ENCODE measurements at regions not wholly inside any gene's neighbourhood (a gene's known extent, or its start where the extent isn't known, plus 50 kb on each side); places are given as distances from the start of the nearest gene placed in this dataset.

DNA sequence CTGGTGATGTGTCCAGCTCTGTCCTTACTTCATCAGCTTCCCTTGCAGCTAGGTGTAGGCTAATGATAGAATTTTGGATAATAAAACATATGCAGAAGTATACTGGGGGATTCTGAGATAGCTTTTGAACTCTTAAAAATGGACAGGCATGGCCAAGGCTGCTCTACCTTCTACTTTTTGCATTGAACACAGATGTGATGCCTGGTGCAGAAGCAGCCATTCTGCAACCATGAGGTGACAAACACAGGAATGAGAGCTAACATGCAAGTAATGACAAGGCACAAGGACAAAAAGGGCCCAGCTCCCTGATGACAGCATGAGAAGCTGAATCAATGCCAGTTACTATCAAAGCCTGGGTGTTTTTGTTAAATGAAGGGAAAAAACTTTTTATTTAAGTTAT, 686.5 kb upstream of the AUTS2 start:
- peaks cover 0 to 14% (median 4%) of the 10 kb centered on the region in 12 donors for H3K9me3 ChIP-seq
- ATAC-seq (no peak), DNase-seq (no peak)
- TF ChIP-seq, protein P1, sequence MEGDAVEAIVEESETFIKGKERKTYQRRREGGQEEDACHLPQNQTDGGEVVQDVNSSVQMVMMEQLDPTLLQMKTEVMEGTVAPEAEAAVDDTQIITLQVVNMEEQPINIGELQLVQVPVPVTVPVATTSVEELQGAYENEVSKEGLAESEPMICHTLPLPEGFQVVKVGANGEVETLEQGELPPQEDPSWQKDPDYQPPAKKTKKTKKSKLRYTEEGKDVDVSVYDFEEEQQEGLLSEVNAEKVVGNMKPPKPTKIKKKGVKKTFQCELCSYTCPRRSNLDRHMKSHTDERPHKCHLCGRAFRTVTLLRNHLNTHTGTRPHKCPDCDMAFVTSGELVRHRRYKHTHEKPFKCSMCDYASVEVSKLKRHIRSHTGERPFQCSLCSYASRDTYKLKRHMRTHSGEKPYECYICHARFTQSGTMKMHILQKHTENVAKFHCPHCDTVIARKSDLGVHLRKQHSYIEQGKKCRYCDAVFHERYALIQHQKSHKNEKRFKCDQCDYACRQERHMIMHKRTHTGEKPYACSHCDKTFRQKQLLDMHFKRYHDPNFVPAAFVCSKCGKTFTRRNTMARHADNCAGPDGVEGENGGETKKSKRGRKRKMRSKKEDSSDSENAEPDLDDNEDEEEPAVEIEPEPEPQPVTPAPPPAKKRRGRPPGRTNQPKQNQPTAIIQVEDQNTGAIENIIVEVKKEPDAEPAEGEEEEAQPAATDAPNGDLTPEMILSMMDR (IDR thresholded peaks at IDR 0.05): no peak
- no peak for TF ChIP-seq POLR2A (IDR thresholded peaks at IDR 0.05)
- H3K4me3 ChIP-seq: no peak overlapping the region
- intact Hi-C loops (cut with DNase I): no loop called here
- no peaks in the 10 kb centered on the region for H3K4me1 ChIP-seq
- no peaks in the 10 kb centered on the region for H3K36me3 ChIP-seq
- H3K27ac ChIP-seq: no peak overlapping the region
- H3K27me3 ChIP-seq: peaks cover 0 to 15% (median 0%) of the 10 kb centered on the region in 9 donors

DNA sequence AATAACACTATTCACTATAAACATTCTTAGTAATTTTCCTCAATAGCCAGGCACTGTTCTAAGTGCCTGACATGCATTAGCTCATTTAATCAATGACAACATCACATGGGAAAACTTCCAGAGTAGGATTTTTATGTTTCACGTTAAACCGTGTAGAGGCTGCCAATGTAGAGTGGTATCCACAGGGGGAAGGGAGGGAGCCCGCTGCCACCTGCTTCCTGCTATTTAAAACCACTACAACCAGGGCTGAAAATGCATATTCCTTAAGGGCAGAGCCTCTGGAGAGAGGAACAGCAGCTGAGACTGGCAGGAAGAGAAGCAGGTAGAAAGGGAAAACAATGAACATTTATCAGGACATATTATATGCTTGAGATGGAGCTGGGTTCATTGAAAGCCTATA, 684.3 kb upstream of the AUTS2 start:
- Histone ChIP-seq H3K36me3 (no peaks in the 10 kb centered on the region), H3K4me1 (no peaks in the 10 kb centered on the region), H3K4me3 (no peak overlapping the region), H3K27ac (no peak overlapping the region), H3K27me3 (peaks cover 0 to 15% (median 0%) of the 10 kb centered on the region in 9 donors), H3K9me3 (peaks cover 0 to 21% (median 4%) of the 10 kb centered on the region in 12 donors)
- TF ChIP-seq, protein P1 (IDR thresholded peaks at IDR 0.05): no peak
- TF ChIP-seq POLR2A (IDR thresholded peaks at IDR 0.05): no peak
- 43 to 53% (median 47%) methylated on average over 3 of the region's 3 CpGs for WGBS, 4 donors
- ATAC-seq: no peak
- intact Hi-C loops (cut with DNase I): no loop called here
- DNase-seq: no peak

DNA sequence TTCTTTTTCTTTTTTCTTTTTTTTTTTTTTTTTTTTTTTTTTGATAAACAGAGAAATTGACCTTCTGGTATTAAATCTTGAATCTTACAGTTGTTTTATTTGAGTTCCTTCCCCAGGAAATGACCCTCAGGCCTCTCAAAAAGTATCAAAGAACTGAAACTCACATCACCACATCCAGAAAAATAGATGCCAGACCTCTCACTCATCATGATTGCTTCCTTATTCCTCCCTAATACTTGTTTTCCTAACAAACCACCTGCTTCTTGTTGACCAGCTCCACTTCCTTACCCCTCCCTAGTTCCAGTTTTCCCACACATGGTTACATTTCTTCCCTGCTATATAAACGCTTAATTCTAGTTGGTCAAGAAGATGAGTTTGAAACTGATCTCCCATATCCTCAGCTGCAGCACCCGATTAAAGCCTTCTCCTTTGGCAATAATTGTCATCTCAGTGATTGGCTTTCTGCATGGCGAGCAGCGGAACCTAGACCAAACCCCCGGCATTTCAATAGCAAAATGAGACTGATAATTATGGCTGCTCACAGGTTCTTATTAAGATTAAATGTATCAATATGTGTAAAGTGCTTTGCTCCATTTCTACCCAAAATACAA, 681.1 kb upstream of the AUTS2 start:
- H3K4me1 ChIP-seq: no peaks in the 10 kb centered on the region
- TF ChIP-seq POLR2A (IDR thresholded peaks at IDR 0.05): no peak
- TF ChIP-seq, protein P1 (IDR thresholded peaks at IDR 0.05): no peak
- DNase-seq (no peak), ATAC-seq (no peak)
- no peaks in the 10 kb centered on the region for H3K36me3 ChIP-seq
- WGBS, 4 donors: 84 to 93% (median 88%) methylated on average over 5 of the region's 5 CpGs
- H3K27ac ChIP-seq: no peak overlapping the region
- H3K9me3 ChIP-seq: peaks cover 0 to 21% (median 10%) of the 10 kb centered on the region in 12 donors
- no peak overlapping the region for H3K4me3 ChIP-seq
- peaks cover 0 to 7% (median 0%) of the 10 kb centered on the region in 9 donors for H3K27me3 ChIP-seq
- intact Hi-C loops (cut with DNase I): no loop called here

DNA sequence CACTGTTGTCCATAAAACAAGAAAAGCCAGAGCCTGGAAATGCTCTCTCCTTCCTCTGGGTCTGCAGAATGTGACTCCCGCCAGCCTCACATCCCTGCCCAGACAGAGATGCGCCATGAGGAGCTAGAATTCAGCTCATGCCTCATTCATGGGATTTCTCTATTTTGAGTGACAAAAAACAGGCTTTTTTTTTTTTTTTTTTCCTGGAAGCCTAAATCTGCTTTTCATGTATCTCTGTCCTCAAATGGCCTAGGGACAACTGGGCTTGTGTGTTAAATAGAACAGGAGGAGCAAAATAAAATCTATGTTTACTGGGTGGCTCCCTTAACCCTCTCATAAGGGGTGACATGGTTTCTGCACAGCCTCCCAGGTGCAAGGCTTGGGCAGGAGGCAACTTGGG, 679.7 kb upstream of the AUTS2 start:
- Histone ChIP-seq H3K4me1 (no peaks in the 10 kb centered on the region), H3K27ac (no peak overlapping the region), H3K36me3 (no peaks in the 10 kb centered on the region), H3K4me3 (no peak overlapping the region), H3K27me3 (peaks cover 0 to 5% (median 0%) of the 10 kb centered on the region in 9 donors), H3K9me3 (peaks cover 0 to 26% (median 10%) of the 10 kb centered on the region in 12 donors)
- intact Hi-C loops (cut with DNase I): no loop called here
- ATAC-seq: no peak
- DNase-seq: no peak
- TF ChIP-seq POLR2A (IDR thresholded peaks at IDR 0.05): no peak
- TF ChIP-seq, protein P1 (IDR thresholded peaks at IDR 0.05): no peak
- 81 to 91% (median 86%) methylated on average over 2 of the region's 2 CpGs for WGBS, 4 donors
